HL-60/S4 treated with retinoic acid at 250 ng/mL for 4 days and 3 days (cell line): ENCODE measurements at regions not wholly inside any gene's neighbourhood (a gene's known extent, or its start where the extent isn't known, plus 50 kb on each side); places are given as distances from the start of the nearest gene placed in this dataset.

ENCODE experiments used
- in situ Hi-C: fragments of 300-500 bp; cut with MboI; formaldehyde crosslinking; loops from 2 replicates; pipeline ENCODE4 v1.7.0; 2022; ENCODE audit warnings: low sequenced_read_pairs

- in situ Hi-C loops: loop anchor here (25.0 kb wide), 1 partner anchor 1202 kb away; the partner anchor contains the start of genes HOXD10, HOXD11 and HOXD9
These were observed 50.3 kb upstream of the NFE2L2 start for GRCh38 chr2:177314722-177315264.

- in situ Hi-C loops: loop anchor here (25.0 kb wide), 1 partner anchor 1203 kb away; the partner anchor contains the start of genes HOXD10, HOXD11 and HOXD9
These were observed 50.8 kb upstream of the NFE2L2 start for GRCh38 chr2:177315364-177315763.

GRCh38 chr2:177316756-177317155 is 52.2 kb upstream of the NFE2L2 start:
- in situ Hi-C loops: loop anchor here (25.0 kb wide), 1 partner anchor 1204 kb away; the partner anchor contains the start of genes HOXD10, HOXD11 and HOXD9

GRCh38 chr2:177317443-177317842 is 52.9 kb upstream of the NFE2L2 start:
- in situ Hi-C loops: loop anchor here (25.0 kb wide), 1 partner anchor 1205 kb away; the partner anchor contains the start of genes HOXD10, HOXD11 and HOXD9

- in situ Hi-C loops: loop anchor here (25.0 kb wide), 1 partner anchor 1206 kb away; the partner anchor contains the start of genes HOXD10, HOXD11 and HOXD9
These were observed 53.3 kb upstream of the NFE2L2 start for GRCh38 chr2:177317857-177318256.

GRCh38 chr2:177318613-177319012 is 54.1 kb upstream of the NFE2L2 start:
- in situ Hi-C loops: loop anchor here (25.0 kb wide), 1 partner anchor 1206 kb away; the partner anchor contains the start of genes HOXD10, HOXD11 and HOXD9

GRCh38 chr2:177320596-177320995 is 56.1 kb upstream of the NFE2L2 start:
- in situ Hi-C loops: loop anchor here (25.0 kb wide), 1 partner anchor 1208 kb away; the partner anchor contains the start of genes HOXD10, HOXD11 and HOXD9

- in situ Hi-C loops: loop anchor here (25.0 kb wide), 1 partner anchor 1211 kb away; the partner anchor contains the start of genes HOXD10, HOXD11 and HOXD9
These were observed 58.3 kb upstream of the NFE2L2 start for GRCh38 chr2:177322801-177323261.

GRCh38 chr2:177324797-177325196 is 60.3 kb upstream of the NFE2L2 start:
- in situ Hi-C loops: loop anchor here (25.0 kb wide), 1 partner anchor 1212 kb away; the partner anchor contains the start of genes HOXD10, HOXD11 and HOXD9

GRCh38 chr2:177325554-177325953 is 61.0 kb upstream of the NFE2L2 start:
- in situ Hi-C loops: no loop called here

- in situ Hi-C loops: no loop called here
These were observed 61.5 kb upstream of the NFE2L2 start for GRCh38 chr2:177326005-177326404.

- in situ Hi-C loops: no loop called here
These were observed 62.1 kb upstream of the NFE2L2 start for GRCh38 chr2:177326591-177326990.

- in situ Hi-C loops: no loop called here
These were observed 62.5 kb upstream of the NFE2L2 start for GRCh38 chr2:177327009-177327408.

- in situ Hi-C loops: no loop called here
These were observed 63.5 kb upstream of the NFE2L2 start for GRCh38 chr2:177328056-177328455.

- in situ Hi-C loops: no loop called here
These were observed 63.5 kb upstream of the AGPS start for GRCh38 chr2:177329064-177329463.

- in situ Hi-C loops: loop anchor here (10.0 kb wide), 1 partner anchor 167 kb away; no protein-coding TSS in a partner anchor
These were observed 61.0 kb upstream of the AGPS start for GRCh38 chr2:177331466-177331997.

GRCh38 chr2:177332026-177332991 is 60.3 kb upstream of the AGPS start:
- in situ Hi-C loops: loop anchor here (10.0 kb wide), 1 partner anchor 168 kb away; no protein-coding TSS in a partner anchor

- in situ Hi-C loops: loop anchor here (10.0 kb wide), 1 partner anchor 168 kb away; no protein-coding TSS in a partner anchor
These were observed 59.6 kb upstream of the AGPS start for GRCh38 chr2:177332992-177333388.

GRCh38 chr2:177334940-177335543 is 57.5 kb upstream of the AGPS start:
- in situ Hi-C loops: loop anchor here (10.0 kb wide), 1 partner anchor 170 kb away; no protein-coding TSS in a partner anchor

GRCh38 chr2:177335917-177336450 is 56.6 kb upstream of the AGPS start:
- in situ Hi-C loops: loop anchor here (10.0 kb wide), 1 partner anchor 171 kb away; no protein-coding TSS in a partner anchor
